ENCODE measurements at regions not wholly inside any gene's neighbourhood (a gene's known extent, or its start where the extent isn't known, plus 50 kb on each side); places are given as distances from the start of the nearest gene placed in this dataset.
A peak's percentile ranks its signal among the peaks of the same experiment; 100 is the strongest.

DNA sequence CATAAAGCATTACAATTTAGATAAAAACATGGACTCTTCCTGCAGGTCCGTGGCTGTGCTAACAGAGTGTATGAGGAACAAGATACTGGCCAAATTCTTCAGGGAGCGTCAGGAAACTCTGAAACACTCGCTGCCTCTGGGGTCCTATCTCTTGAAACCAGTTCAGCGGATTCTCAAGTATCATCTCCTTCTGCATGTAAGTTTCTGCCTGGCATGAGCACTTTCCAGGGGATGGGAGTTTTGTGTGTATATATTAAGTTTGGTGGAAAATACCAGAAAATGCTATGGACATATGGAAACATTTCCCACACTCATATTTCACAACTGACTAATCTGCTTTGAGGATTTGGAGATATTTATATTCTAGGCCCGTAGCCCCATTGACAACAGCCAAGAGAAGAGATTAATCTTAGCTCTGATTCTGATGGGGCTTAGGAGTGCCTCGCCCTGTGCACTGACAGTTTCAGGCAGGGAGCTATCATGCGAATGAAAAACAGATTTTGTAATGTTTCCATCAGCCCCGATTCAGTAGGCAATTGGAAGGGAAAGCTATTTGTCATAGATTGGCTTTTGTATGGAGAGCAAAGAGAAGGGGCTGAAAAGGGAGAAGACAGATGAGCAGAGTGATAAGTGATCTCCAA is 64.7 kb upstream of the MTHFD1L start:
- Histone ChIP-seq H3K27ac (peak overlapping the region in 1 of 21 experiments; percentile 54), H3K4me3 (no peak overlapping the region)

DNA sequence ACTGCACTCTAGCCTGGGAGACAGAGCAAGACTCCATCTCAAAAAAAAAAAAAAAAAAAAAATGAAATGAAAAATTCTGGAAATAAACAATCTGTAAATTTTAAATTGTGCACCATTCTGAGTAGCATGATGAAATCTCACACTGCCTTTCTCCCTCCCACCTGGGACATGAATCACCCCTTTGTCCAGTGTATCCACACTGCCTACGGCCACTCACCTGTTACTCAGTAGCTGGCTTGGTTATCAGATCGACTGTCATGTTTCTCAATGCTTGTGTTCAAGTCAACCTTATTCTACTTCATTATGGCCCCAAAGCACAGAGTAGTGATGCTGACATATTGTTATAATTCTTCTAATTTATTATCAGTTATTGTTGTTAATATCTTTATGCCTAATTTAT is 58.7 kb upstream of the MTHFD1L start:
- H3K4me3 ChIP-seq: no peak overlapping the region
- H3K27ac ChIP-seq: no peak overlapping the region

DNA sequence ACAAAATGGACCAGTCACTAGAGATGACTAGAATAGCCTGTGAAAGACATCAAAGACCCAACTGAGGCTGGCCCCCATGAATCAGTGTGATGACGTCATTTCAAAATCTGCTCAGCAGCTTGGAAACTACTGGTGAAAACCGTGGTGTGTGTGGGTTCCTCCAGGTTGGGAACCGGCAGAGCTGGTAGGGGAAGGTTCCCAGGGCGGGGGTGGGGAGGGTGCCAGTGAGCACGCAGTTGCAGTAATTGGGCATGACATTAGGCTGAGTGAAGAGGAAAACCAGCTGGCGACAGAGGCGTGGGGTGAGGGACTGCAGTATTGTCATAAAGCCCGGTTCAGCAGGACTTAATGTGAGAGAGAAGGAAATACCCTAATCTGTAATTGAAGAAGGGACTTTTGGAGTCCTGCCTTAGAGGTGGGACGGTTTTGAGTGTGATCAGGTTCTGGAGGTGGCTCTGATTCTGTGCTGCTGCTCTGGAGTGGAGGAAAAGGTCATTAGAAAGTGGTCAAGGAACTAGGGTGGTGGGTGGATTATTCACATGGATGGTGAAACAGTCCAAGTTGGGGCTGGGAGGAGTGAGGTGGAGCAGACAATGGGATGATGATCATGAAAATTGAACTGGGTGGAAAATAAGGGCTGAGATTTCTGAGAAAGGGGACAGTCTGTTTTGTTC is 52.0 kb upstream of the MTHFD1L start:
- Histone ChIP-seq H3K27ac (peak overlapping the region in 16 of 21 experiments; percentile 11 to 76 (median 46)), H3K4me3 (no peak overlapping the region)

DNA sequence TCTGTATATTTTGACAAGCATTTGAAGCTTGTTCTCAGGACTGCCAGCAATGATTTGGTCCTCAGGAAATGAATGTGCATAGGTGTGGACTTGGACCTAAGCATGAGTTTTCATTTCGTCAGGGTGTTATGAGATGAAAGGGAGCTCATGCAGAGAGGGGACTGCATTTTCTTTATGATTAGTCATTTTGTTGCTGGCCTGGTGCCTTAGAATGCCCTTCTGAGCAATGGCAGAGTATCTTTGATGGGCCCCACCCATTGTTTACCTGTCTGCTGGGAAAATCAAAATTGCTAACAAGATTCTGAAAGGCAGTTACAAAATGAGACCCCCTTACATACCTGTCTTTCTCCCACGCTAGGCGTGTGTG is 51.5 kb upstream of the MTHFD1L start:
- H3K4me3 ChIP-seq: no peak overlapping the region
- H3K27ac ChIP-seq: peak overlapping the region in 17 of 21 experiments; percentile 11 to 76 (median 44)
